HL-60 (cell line): ENCODE measurements at regions not wholly inside any gene's neighbourhood (a gene's known extent, or its start where the extent isn't known, plus 50 kb on each side); places are given as distances from the start of the nearest gene placed in this dataset.

Experiments
- DNase-seq, 2 experiments: peaks; one replicate each; pipeline ENCODE4 v3.0.0-alpha.2; 2010 to 2020; ENCODE audit warnings: low read depth in 1 of 2, low spot score in 1 of 2
- H3K27ac ChIP-seq: fragments of 250-450 bp; sonication (Bioruptor Pico); replicated peaks from 2 replicates; pipeline ENCODE4 v1.5.1; 2020; ENCODE audit warnings: mild to moderate bottlenecking, moderate library complexity
- H3K27me3 ChIP-seq: fragments of 250-450 bp; sonication (Bioruptor Pico); 2 replicates; pipeline ENCODE4 v1.5.1; 2021; ENCODE audit warnings: mild to moderate bottlenecking, moderate library complexity; ENCODE audit not compliant: insufficient read depth, poor library complexity, severe bottlenecking
- H3K4me3 ChIP-seq: replicated peaks from 2 replicates; pipeline ENCODE4 v1.5.1; 2011; ENCODE audit warnings: mild to moderate bottlenecking, control low read depth, low read length; ENCODE audit not compliant: insufficient read depth
- CTCF ChIP-seq: IDR thresholded peaks from one replicate; pipeline ENCODE4 v1.5.1; 2011; ENCODE audit warnings: low read length, control low read depth, inconsistent platforms; ENCODE audit not compliant: insufficient read depth
- GABPA ChIP-seq: IDR thresholded peaks from 2 replicates; pipeline ENCODE4 v1.6.1; 2012; ENCODE audit warnings: low read depth
- POLR2AphosphoS5 ChIP-seq: IDR thresholded peaks from 2 replicates; pipeline ENCODE4 v1.6.1; 2012; ENCODE audit warnings: low read depth
- REST ChIP-seq: IDR thresholded peaks from 2 replicates; pipeline ENCODE4 v1.6.1; 2012; ENCODE audit warnings: low read depth; ENCODE audit not compliant: insufficient replicate concordance
- SPI1 ChIP-seq: IDR thresholded peaks from 2 replicates; pipeline ENCODE4 v1.6.1; 2012; ENCODE audit warnings: low read depth, mild to moderate bottlenecking, borderline replicate concordance

DNA sequence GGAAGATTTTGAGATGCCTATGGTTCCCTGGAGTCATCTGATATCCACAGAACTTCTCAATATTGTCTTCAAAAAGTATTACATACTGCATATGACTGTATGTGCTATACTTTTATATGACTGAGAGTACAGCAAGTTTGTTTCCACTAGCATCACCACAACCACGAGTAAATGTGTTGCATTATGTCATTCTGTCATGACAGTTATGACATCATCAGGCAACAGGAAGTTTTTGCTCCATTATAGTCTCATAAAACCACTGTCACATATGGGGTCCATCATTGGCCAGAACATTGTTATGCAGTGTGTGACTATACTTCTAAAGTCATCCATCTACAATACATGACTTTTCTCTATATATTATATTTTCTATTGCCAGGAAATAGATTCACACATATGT lies 831.7 kb downstream of the SEMA5A start:
- no peak for TF ChIP-seq GABPA
- H3K27me3 ChIP-seq: no peaks in the 10 kb centered on the region
- H3K27ac ChIP-seq: no peak overlapping the region
- DNase-seq: no peak
- H3K4me3 ChIP-seq: no peak overlapping the region

DNA sequence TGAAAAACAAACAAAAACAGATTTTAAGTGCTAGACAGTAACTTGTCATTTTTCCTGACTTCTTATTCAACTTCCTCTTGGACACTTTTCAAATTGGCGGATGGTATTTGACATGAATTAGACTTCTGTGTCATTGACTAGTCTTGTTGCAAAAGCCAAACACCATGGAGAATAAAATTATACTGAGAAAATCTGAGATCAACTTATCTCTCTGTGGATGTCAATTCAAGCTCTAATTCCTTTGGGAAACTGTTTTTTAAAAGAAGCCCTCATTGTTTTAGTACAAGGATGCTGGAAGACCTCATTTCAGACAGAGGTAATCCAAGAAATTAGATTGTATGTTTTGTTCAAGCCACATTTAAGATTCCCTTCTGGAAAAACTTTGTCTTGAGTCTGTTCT lies 831.0 kb downstream of the SEMA5A start:
- H3K27me3 ChIP-seq: no peaks in the 10 kb centered on the region
- no peak for DNase-seq
- TF ChIP-seq GABPA: no peak
- no peak for TF ChIP-seq POLR2AphosphoS5
- TF ChIP-seq REST: no peak
- no peak for TF ChIP-seq SPI1
- TF ChIP-seq CTCF: no peak
- no peak overlapping the region for H3K4me3 ChIP-seq
- no peak overlapping the region for H3K27ac ChIP-seq

DNA sequence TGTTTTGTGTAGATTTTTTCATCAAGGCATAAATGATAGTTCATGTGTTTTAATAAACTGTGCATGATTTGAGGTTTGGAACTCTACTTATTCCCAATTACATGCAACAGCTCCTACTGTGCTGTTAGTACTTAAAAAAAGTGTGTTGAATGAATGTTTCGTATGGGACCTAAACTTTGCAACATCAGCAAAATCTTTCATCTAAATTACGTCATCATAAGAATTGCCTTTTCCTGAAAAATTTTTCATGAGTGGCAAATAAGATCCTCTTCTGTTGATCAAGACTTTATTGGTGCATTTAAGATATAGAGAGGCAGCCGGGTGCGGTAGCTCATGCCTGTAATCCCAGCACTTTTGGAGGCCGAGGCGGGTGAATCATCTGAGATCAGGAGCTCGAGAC lies 826.1 kb downstream of the SEMA5A start:
- no peak overlapping the region for H3K4me3 ChIP-seq
- DNase-seq: no peak
- H3K27ac ChIP-seq: no peak overlapping the region
- no peaks in the 10 kb centered on the region for H3K27me3 ChIP-seq
- TF ChIP-seq POLR2AphosphoS5: no peak
- no peak for TF ChIP-seq SPI1

DNA sequence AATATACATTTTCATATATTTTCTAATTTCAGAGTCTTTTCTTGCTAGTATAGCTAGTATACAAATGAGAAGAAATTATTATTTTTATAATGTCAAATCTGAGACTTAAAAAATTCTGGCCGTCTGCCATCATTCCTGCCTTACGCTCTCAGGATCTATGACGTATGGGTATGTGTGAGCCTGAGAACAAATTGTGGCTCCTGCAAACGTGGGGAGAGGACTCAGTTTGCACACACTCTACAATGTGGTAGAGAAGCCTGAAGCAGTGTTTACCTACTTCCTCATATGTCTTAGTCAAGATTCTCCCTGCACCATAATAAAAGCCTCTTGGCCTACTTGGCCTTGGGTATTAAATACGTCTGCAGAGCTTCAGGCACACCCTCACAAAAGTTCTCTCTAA lies 825.4 kb downstream of the SEMA5A start:
- H3K4me3 ChIP-seq: no peak overlapping the region
- DNase-seq: no peak
- H3K27me3 ChIP-seq: no peaks in the 10 kb centered on the region
- TF ChIP-seq POLR2AphosphoS5 (no peak), CTCF (no peak), SPI1 (no peak), GABPA (no peak), REST (no peak)
- H3K27ac ChIP-seq: no peak overlapping the region

GRCh38 chr5:8721536-8721935 lies 824.3 kb downstream of the SEMA5A start:
- TF ChIP-seq REST: no peak
- TF ChIP-seq GABPA: no peak
- no peak for TF ChIP-seq SPI1
- no peak for TF ChIP-seq POLR2AphosphoS5
- DNase-seq: no peak
- Histone ChIP-seq H3K27me3 (no peaks in the 10 kb centered on the region), H3K27ac (no peak overlapping the region), H3K4me3 (no peak overlapping the region)
